MG63 (cell line): ENCODE measurements at regions not wholly inside any gene's neighbourhood (a gene's known extent, or its start where the extent isn't known, plus 50 kb on each side); places are given as distances from the start of the nearest gene placed in this dataset.
A peak's percentile ranks its signal among the peaks of the same experiment; 100 is the strongest.
"Not testable (repeated sequence)": the region's sequence is repeated elsewhere in the genome, so short reads cannot be mapped to it uniquely, and the experiment has no call there.

Source experiments
- DNase-seq: peaks from one replicate; pipeline ENCODE4 v3.0.0-alpha.2; 2020
- H3K27me3 ChIP-seq: fragments of 250-450 bp; sonication (Bioruptor Pico); 2 replicates; pipeline ENCODE4 v1.5.1; 2020; ENCODE audit warnings: mild to moderate bottlenecking, moderate library complexity
- H3K36me3 ChIP-seq: fragments of 250-450 bp; sonication (Bioruptor Pico); 2 replicates; pipeline ENCODE4 v1.5.1; 2020; ENCODE audit warnings: mild to moderate bottlenecking, moderate library complexity
- H3K4me3 ChIP-seq: fragments of 250-450 bp; sonication (Bioruptor Pico); 2 replicates; pipeline ENCODE4 v1.5.1; 2020; ENCODE audit warnings: mild to moderate bottlenecking, moderate library complexity
- H3K9me3 ChIP-seq: fragments of 250-450 bp; sonication (Bioruptor Pico); 2 replicates; pipeline ENCODE4 v1.5.1; 2020; ENCODE audit warnings: mild to moderate bottlenecking, moderate library complexity

GRCh38 chr11:87460279-87460678 is 422.5 kb downstream of the TMEM135 start:
- no peak overlapping the region for H3K4me3 ChIP-seq
- H3K27me3 ChIP-seq, result no peaks in the 10 kb centered on the region
- no peaks in the 10 kb centered on the region for H3K36me3 ChIP-seq
- no peak for DNase-seq
- H3K9me3 ChIP-seq, result no peaks in the 10 kb centered on the region; the same call in 1 of the 2 replicates

- no peak for DNase-seq
- Histone ChIP-seq H3K36me3 (no peaks in the 10 kb centered on the region), H3K9me3 (no peaks in the 10 kb centered on the region; the same call in 1 of the 2 replicates), H3K4me3 (no peak overlapping the region), H3K27me3 (no peaks in the 10 kb centered on the region)
Observed at GRCh38 chr11:87459351-87459750, 421.6 kb downstream of the TMEM135 start.

DNA sequence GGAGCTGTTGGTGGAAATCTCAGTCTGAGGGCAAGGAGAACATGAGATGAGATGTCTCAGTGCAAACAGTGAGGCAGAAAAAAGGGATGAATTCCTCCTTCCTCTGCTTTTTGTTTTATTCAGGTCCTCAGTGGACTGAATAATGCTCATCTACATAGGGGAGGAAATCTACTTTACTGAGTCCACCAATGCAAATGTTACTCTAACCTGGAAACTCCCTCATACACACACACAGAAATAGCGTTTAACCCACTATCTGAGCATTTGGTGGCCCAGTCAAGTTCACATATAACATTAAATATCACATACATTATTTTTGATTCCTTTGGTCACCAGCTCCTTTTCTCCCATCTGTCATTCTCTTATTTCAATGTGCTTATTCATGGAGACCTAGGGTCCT is 418.8 kb downstream of the TMEM135 start:
- no peaks in the 10 kb centered on the region for H3K36me3 ChIP-seq
- no peaks in the 10 kb centered on the region for H3K27me3 ChIP-seq
- no peak for DNase-seq
- H3K4me3 ChIP-seq, result no peak overlapping the region
- no peaks in the 10 kb centered on the region; the same call in 1 of the 2 replicates for H3K9me3 ChIP-seq

DNA sequence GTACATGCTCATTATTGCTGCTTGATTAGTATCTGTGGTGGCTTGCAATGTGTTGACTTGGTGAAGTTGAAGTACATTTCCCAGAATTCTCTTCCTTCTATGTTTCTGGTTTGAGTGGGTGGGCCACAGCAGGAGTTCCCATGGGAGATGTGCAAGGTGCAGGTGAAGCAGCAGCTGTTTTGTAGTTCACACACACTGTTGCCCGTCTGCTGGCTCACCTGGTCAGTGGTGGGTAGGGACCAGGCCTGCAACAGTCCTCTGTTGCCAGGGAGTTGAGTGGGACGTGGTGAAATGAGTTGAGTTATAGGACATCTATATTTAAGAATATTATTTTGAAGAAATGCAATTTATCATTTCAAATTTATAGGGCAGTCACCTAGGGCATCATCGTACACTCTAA is 417.4 kb downstream of the TMEM135 start:
- H3K36me3 ChIP-seq, result no peaks in the 10 kb centered on the region
- DNase-seq, result no peak
- no peaks in the 10 kb centered on the region; the same call in 1 of the 2 replicates for H3K9me3 ChIP-seq
- H3K4me3 ChIP-seq, result no peak overlapping the region
- no peaks in the 10 kb centered on the region for H3K27me3 ChIP-seq

DNA sequence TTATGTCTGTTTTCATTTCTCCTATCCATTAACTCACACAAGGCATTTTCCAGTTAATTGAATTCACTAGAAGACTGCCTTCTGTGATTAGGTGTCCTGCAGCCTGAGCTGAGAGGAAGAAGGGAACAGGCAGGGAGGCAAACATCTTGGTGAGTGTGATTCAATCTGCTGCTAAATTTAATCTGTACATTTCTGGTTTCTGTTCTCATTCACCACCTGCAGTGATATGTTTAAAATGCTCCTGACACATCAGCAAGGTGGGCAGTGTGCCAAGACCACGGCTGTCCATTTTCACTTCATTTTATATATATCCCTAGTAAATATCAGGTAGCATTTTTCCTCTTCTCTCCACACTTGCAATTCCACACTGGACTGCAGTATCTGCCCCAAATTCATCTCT is 416.5 kb downstream of the TMEM135 start:
- H3K27me3 ChIP-seq, result no peaks in the 10 kb centered on the region
- H3K36me3 ChIP-seq, result no peaks in the 10 kb centered on the region

DNA sequence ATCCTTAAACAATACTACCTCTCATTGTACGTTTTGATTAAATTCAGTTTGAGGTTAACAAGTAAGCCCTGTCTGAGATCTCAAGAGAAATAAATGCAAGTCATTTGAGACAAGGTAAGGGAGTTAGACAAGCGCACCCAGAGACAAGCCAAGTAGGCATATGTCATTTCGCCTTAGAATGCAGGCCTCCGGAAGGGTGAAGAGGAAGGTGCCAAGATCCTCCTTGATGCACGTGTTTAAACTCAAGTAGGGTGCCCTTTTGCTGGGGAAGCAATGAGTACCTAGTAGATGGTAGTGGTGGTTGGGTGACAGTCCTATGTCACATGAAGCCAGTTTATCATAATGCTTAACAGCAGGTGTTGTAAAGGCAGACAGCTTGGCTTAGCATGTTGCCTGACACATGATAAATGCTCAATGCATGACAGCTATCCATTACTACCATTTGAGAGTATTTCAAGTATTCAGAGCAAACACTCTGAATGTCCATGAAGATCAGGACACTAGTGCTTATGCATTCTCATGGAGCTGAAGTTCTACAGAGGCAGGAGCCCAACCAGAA is 415.9 kb downstream of the TMEM135 start:
- H3K27me3 ChIP-seq, result no peaks in the 10 kb centered on the region

More for the DNA sequence above, 416.5 kb downstream of the TMEM135 start:
- Histone ChIP-seq H3K4me3 (no peak overlapping the region), H3K9me3 (no peaks in the 10 kb centered on the region; the same call in 1 of the 2 replicates)
- peak; percentile 48 for DNase-seq

DNA sequence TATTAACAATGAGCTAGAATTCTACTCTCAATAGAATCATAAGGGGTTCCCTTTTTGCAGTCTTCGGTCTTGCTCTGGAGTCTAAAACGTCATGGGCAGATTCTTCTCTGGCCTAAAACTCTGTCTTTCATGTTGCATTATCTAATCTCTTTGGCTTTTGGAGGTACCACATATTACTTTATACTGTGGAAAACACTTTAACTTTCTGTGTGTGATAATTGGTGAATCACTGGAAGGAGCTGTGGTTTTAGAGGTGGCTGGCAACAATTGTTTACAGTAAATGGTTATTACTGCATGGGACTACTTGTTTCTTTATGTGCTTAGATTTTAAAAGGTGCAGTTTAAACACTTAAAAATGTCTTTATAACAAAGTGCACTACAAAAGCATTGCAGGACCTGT is 414.3 kb downstream of the TMEM135 start:
- H3K36me3 ChIP-seq, H3K4me3 ChIP-seq, H3K27me3 ChIP-seq, H3K9me3 ChIP-seq, DNase-seq: not testable (repeated sequence)

More for the DNA sequence above, 415.9 kb downstream of the TMEM135 start:
- no peak for DNase-seq
- Histone ChIP-seq H3K36me3 (no peaks in the 10 kb centered on the region), H3K9me3 (no peaks in the 10 kb centered on the region; the same call in 1 of the 2 replicates), H3K4me3 (no peak overlapping the region)

- no peak for DNase-seq
- Histone ChIP-seq H3K9me3 (no peaks in the 10 kb centered on the region; the same call in 1 of the 2 replicates), H3K36me3 (no peaks in the 10 kb centered on the region), H3K4me3 (no peak overlapping the region), H3K27me3 (no peaks in the 10 kb centered on the region)
Observed at GRCh38 chr11:87451395-87451794, 413.7 kb downstream of the TMEM135 start.

DNA sequence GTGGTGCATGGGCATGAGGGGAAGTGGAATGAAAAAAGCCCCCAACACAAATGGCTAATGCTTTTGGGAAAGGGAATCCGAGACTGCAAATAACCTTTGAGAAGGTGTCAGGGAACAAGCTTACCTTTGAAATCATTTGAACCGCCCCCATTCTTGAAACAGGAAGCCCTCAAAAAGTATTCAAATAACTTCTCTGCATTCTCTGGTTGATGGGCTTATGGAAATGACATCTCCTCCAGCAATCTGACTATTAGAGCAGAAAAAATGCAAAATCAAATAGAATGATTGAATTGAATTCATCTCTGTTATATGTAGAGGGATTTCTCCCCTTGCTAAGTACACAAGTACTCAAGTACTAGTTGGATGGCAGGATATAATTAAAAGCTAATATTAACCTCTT is 409.9 kb downstream of the TMEM135 start:
- H3K27me3 ChIP-seq, result no peaks in the 10 kb centered on the region
- H3K9me3 ChIP-seq, result no peaks in the 10 kb centered on the region; the same call in 1 of the 2 replicates
- H3K4me3 ChIP-seq, result no peak overlapping the region
- H3K36me3 ChIP-seq, result no peaks in the 10 kb centered on the region
- no peak for DNase-seq

DNA sequence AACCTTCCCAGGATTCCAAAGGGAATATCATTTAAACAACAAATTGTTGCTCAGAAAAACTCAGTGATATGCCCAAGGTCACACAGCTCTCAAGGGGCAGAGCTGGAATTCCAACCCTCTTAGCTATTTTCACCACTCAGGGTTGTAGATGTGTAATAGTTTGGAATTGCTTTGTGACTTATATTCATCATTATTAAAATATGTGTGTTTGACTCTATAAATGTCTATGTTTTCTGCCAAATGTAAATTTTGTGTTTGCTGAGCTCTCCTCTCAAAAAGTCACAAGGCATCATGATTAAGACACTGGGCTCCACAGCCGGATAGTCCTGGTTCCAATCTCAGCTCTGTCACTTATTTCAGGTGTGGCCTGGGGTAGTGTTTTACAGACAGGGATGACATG is 407.3 kb downstream of the TMEM135 start:
- H3K27me3 ChIP-seq, result no peaks in the 10 kb centered on the region
- no peak for DNase-seq
- no peaks in the 10 kb centered on the region; the same call in 1 of the 2 replicates for H3K9me3 ChIP-seq
- no peaks in the 10 kb centered on the region for H3K36me3 ChIP-seq
- H3K4me3 ChIP-seq, result no peak overlapping the region

GRCh38 chr11:87443707-87444106 is 406.0 kb downstream of the TMEM135 start:
- DNase-seq, result no peak
- Histone ChIP-seq H3K4me3 (no peak overlapping the region), H3K27me3 (no peaks in the 10 kb centered on the region), H3K36me3 (no peaks in the 10 kb centered on the region), H3K9me3 (no peaks in the 10 kb centered on the region; the same call in 1 of the 2 replicates)

- DNase-seq, result no peak
- Histone ChIP-seq H3K27me3 (no peaks in the 10 kb centered on the region), H3K4me3 (no peak overlapping the region)
Observed at GRCh38 chr11:87440076-87440770, 402.5 kb downstream of the TMEM135 start.

DNA sequence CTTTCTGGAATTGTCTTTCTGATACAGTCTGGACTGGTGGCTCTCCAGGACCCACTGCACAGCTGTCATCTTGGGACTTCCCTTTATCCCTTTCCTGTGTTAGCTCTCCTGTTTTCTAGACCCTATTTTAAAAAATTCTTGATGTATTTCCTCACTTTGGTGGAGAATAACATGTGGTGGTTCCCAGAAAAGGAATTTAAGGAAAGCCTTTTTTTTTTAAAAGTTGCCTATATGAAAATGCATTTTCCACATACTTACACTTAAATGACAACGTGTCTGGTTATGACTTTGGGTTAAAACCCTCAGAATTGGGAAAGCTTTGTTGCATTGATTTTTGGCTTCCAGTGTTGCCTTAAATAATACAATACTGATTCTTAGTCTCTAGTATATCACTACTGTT is 400.7 kb downstream of the TMEM135 start:
- Histone ChIP-seq H3K4me3 (no peak overlapping the region), H3K36me3 (no peaks in the 10 kb centered on the region)
- DNase-seq, result no peak

More at GRCh38 chr11:87440076-87440770, 402.5 kb downstream of the TMEM135 start:
- no peaks in the 10 kb centered on the region for H3K9me3 ChIP-seq
- H3K36me3 ChIP-seq, result no peaks in the 10 kb centered on the region

GRCh38 chr11:87437844-87438223 is 400.1 kb downstream of the TMEM135 start:
- no peak overlapping the region for H3K4me3 ChIP-seq
- DNase-seq, result no peak

More for the DNA sequence above, 400.7 kb downstream of the TMEM135 start:
- Histone ChIP-seq H3K27me3 (no peaks in the 10 kb centered on the region), H3K9me3 (no peaks in the 10 kb centered on the region)

DNA sequence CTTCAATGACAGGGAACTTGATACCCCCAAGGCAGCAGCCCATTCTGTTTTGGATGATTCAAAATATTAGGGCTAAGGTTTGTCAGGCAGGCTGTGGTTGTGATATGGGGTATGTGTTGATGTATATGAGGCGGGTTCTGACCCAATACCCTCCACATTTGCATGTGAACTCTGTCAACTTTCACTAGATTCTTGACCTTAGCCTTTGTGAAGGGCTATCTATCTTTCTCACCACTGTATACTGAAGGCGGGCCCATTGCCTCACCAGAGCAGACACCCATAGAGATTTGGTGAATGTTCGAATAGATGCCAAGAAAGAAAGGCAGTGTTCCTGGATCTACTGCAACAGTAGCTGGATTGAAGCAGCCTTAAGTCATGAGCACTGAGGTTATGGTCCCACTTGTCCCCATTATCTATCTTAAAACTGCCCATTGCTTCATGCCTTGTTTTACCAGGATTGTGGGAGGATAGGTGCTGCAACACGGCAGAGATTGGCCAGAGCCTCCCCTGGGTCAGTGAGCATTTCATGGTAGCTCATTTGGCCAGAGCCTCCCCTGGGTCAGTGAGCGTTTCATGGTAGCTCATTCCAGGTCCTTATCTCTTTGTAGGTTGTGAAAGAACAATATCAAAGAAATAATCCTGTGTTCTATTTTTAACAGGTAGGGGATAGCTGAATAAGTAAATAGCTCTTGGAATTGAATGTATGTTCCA is 399.6 kb downstream of the TMEM135 start:
- no peaks in the 10 kb centered on the region for H3K9me3 ChIP-seq
- no peaks in the 10 kb centered on the region for H3K27me3 ChIP-seq
- no peak for DNase-seq
- H3K4me3 ChIP-seq, result no peak overlapping the region
- no peaks in the 10 kb centered on the region for H3K36me3 ChIP-seq

More at GRCh38 chr11:87437844-87438223, 400.1 kb downstream of the TMEM135 start:
- H3K36me3 ChIP-seq, result no peaks in the 10 kb centered on the region
- H3K9me3 ChIP-seq, result no peaks in the 10 kb centered on the region
- no peaks in the 10 kb centered on the region for H3K27me3 ChIP-seq

DNA sequence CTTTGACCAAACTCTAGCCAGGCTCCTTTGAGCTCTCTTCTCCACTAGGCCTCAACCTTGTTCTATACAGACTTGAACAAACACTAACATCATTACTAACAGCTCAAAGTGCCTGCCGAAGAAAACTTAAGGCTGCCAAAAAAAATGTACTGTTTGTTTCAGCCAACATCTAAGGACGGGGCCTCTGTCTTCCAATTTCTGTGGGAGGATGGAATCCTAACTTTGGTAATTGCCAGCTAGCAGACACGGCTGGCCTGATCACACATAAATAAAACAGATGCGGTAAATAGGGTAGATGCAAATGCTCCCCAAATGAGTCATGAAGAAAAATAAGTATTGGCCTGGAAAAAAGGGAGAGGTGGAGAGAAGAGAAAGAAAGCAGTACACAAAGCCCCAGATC is 394.3 kb downstream of the TMEM135 start:
- no peaks in the 10 kb centered on the region for H3K27me3 ChIP-seq
- peak; percentile 81 for DNase-seq
- H3K36me3 ChIP-seq, result no peaks in the 10 kb centered on the region
- no peaks in the 10 kb centered on the region for H3K9me3 ChIP-seq
- H3K4me3 ChIP-seq, result no peak overlapping the region

DNA sequence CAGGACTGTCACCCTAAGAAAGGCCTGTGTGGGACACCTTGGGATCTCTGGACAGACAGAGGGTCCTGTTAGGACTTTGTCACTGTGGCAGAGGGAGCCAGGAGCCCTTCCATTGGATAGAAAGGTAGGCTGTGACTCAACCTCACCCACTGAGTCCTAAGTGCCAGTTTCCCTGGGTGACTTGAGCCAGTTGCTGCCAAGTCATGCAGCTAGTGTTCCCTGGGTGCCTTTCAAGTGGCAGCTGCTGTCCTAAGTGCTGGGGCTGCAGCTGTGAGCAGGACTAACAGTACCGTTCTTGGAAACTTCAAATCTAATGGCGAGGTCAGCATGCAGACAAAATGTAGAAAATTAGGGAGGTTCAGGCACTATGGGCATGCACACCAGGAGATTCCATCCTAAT is 393.7 kb downstream of the TMEM135 start:
- no peaks in the 10 kb centered on the region for H3K36me3 ChIP-seq
- H3K9me3 ChIP-seq, result no peaks in the 10 kb centered on the region
- H3K4me3 ChIP-seq, result no peak overlapping the region
- DNase-seq, result peak; percentile 32
- H3K27me3 ChIP-seq, result no peaks in the 10 kb centered on the region
